BLaER1 treated with 17β-estradiol and CSF1 and Interleukin-3, amounts not matched to agents 10 nM and 100 nM (cell line): ENCODE measurements at regions not wholly inside any gene's neighbourhood (a gene's known extent, or its start where the extent isn't known, plus 50 kb on each side); places are given as distances from the start of the nearest gene placed in this dataset.

Experiments
- H3K27ac ChIP-seq, 11 experiments: shearing (Covaris generic); formaldehyde crosslinking; 2 replicates each; pipeline ENCODE4 v1.8.1; 2022
- H3K27me3 ChIP-seq, 11 experiments: shearing (Covaris generic); formaldehyde crosslinking; 2 replicates each; pipeline ENCODE4 v1.8.1; 2022
- H3K36me3 ChIP-seq, 11 experiments: shearing (Covaris generic); formaldehyde crosslinking; 2 replicates each; pipeline ENCODE4 v1.8.1; 2022
- H3K4me1 ChIP-seq, 10 experiments: shearing (Covaris generic); formaldehyde crosslinking; 2 replicates each; pipeline ENCODE4 v1.8.1; 2022
- H3K4me2 ChIP-seq, 11 experiments: shearing (Covaris generic); formaldehyde crosslinking; 2 replicates each; pipeline ENCODE4 v1.8.1; 2022
- H3K4me3 ChIP-seq, 10 experiments: shearing (Covaris generic); formaldehyde crosslinking; 2 replicates each; pipeline ENCODE4 v1.8.1; 2022
- H3K9ac ChIP-seq, 11 experiments: shearing (Covaris generic); formaldehyde crosslinking; 2 replicates each; pipeline ENCODE4 v1.8.1; 2022
- H3K9me3 ChIP-seq, 11 experiments: shearing (Covaris generic); formaldehyde crosslinking; replicated peaks in 1 of 11; 2 replicates each; pipeline ENCODE4 v1.8.1; 2022
- H4K20me1 ChIP-seq, 11 experiments: shearing (Covaris generic); formaldehyde crosslinking; 2 replicates each; pipeline ENCODE4 v1.8.1; 2022
- Cebpa-rat ChIP-seq, 11 experiments: shearing (Covaris generic); IDR thresholded peaks; 2 replicates each; pipeline ENCODE4 v1.8.1; 2022

- H3K36me3 ChIP-seq = no peaks in the 10 kb centered on the region
- no peaks in the 10 kb centered on the region for H4K20me1 ChIP-seq
- TF ChIP-seq Cebpa-rat (IDR thresholded peaks at IDR 0.05) = no peak
- no peak overlapping the region for H3K4me2 ChIP-seq
- no peaks in the 10 kb centered on the region for H3K4me1 ChIP-seq
- H3K9me3 ChIP-seq = no peaks in the 10 kb centered on the region
- H3K27ac ChIP-seq = no peak overlapping the region
- no peak overlapping the region for H3K4me3 ChIP-seq
- H3K9ac ChIP-seq = no peak overlapping the region
- no peaks in the 10 kb centered on the region for H3K27me3 ChIP-seq
These were observed 255.5 kb downstream of the NEBL start for GRCh38 chr10:20641605-20642004.

GRCh38 chr10:20635570-20635969, 261.5 kb downstream of the NEBL start:
- TF ChIP-seq Cebpa-rat (IDR thresholded peaks at IDR 0.05) = no peak
- no peaks in the 10 kb centered on the region for H3K36me3 ChIP-seq
- H3K27me3 ChIP-seq = no peaks in the 10 kb centered on the region
- no peak overlapping the region for H3K27ac ChIP-seq
- no peak overlapping the region for H3K9ac ChIP-seq
- H3K9me3 ChIP-seq = no peaks in the 10 kb centered on the region
- H3K4me3 ChIP-seq = no peak overlapping the region
- no peaks in the 10 kb centered on the region for H4K20me1 ChIP-seq
- no peak overlapping the region for H3K4me2 ChIP-seq
- H3K4me1 ChIP-seq = no peaks in the 10 kb centered on the region; a peak in 1 of 20 replicates

GRCh38 chr10:20634839-20635238, 262.3 kb downstream of the NEBL start:
- H3K9me3 ChIP-seq = no peaks in the 10 kb centered on the region
- no peaks in the 10 kb centered on the region; a peak in 1 of 20 replicates for H3K4me1 ChIP-seq
- H3K27ac ChIP-seq = no peak overlapping the region
- no peak for TF ChIP-seq Cebpa-rat (IDR thresholded peaks at IDR 0.05)
- no peaks in the 10 kb centered on the region for H4K20me1 ChIP-seq
- no peaks in the 10 kb centered on the region for H3K27me3 ChIP-seq
- no peak overlapping the region for H3K4me2 ChIP-seq
- no peaks in the 10 kb centered on the region for H3K36me3 ChIP-seq
- H3K9ac ChIP-seq = no peak overlapping the region
- no peak overlapping the region for H3K4me3 ChIP-seq

- TF ChIP-seq Cebpa-rat (IDR thresholded peaks at IDR 0.05) = no peak
- H3K27me3 ChIP-seq = no peaks in the 10 kb centered on the region
- no peaks in the 10 kb centered on the region for H4K20me1 ChIP-seq
- no peaks in the 10 kb centered on the region; a peak in 1 of 20 replicates for H3K4me1 ChIP-seq
- no peak overlapping the region for H3K9ac ChIP-seq
- H3K4me2 ChIP-seq = no peak overlapping the region
- H3K36me3 ChIP-seq = no peaks in the 10 kb centered on the region
- H3K9me3 ChIP-seq = no peaks in the 10 kb centered on the region
- no peak overlapping the region for H3K4me3 ChIP-seq
- H3K27ac ChIP-seq = no peak overlapping the region
These were observed 263.4 kb downstream of the NEBL start for GRCh38 chr10:20633714-20634113.

- H3K9me3 ChIP-seq = no peaks in the 10 kb centered on the region
- no peak overlapping the region for H3K4me3 ChIP-seq
- H3K27me3 ChIP-seq = no peaks in the 10 kb centered on the region
- H3K4me1 ChIP-seq = no peaks in the 10 kb centered on the region; a peak in 1 of 20 replicates
- no peaks in the 10 kb centered on the region for H4K20me1 ChIP-seq
- no peak for TF ChIP-seq Cebpa-rat (IDR thresholded peaks at IDR 0.05)
- no peak overlapping the region for H3K9ac ChIP-seq
- no peak overlapping the region for H3K27ac ChIP-seq
- H3K4me2 ChIP-seq = no peak overlapping the region
- no peaks in the 10 kb centered on the region for H3K36me3 ChIP-seq
These were observed 264.4 kb downstream of the NEBL start for GRCh38 chr10:20632696-20633095.

GRCh38 chr10:20631229-20631628, 265.9 kb downstream of the NEBL start:
- Histone ChIP-seq H3K36me3 (no peaks in the 10 kb centered on the region), H3K4me1 (no peaks in the 10 kb centered on the region; a peak in 1 of 20 replicates), H3K27ac (no peak overlapping the region), H3K4me2 (no peak overlapping the region), H3K4me3 (no peak overlapping the region), H3K9ac (no peak overlapping the region), H3K27me3 (no peaks in the 10 kb centered on the region), H4K20me1 (no peaks in the 10 kb centered on the region), H3K9me3 (no peaks in the 10 kb centered on the region)
- no peak for TF ChIP-seq Cebpa-rat (IDR thresholded peaks at IDR 0.05)

- no peaks in the 10 kb centered on the region for H3K9me3 ChIP-seq
- H3K4me1 ChIP-seq = no peaks in the 10 kb centered on the region; a peak in 1 of 20 replicates
- H3K9ac ChIP-seq = no peak overlapping the region
- no peaks in the 10 kb centered on the region for H4K20me1 ChIP-seq
- no peak overlapping the region for H3K4me3 ChIP-seq
- H3K4me2 ChIP-seq = no peak overlapping the region
- H3K27me3 ChIP-seq = no peaks in the 10 kb centered on the region
- no peak overlapping the region for H3K27ac ChIP-seq
- TF ChIP-seq Cebpa-rat (IDR thresholded peaks at IDR 0.05) = no peak
- H3K36me3 ChIP-seq = no peaks in the 10 kb centered on the region
These were observed 266.9 kb downstream of the NEBL start for GRCh38 chr10:20630092-20630643.

- H3K36me3 ChIP-seq = no peaks in the 10 kb centered on the region
- H3K4me2 ChIP-seq = no peak overlapping the region
- no peaks in the 10 kb centered on the region for H3K27me3 ChIP-seq
- no peak overlapping the region for H3K27ac ChIP-seq
- no peak for TF ChIP-seq Cebpa-rat (IDR thresholded peaks at IDR 0.05)
- no peaks in the 10 kb centered on the region; a peak in 1 of 20 replicates for H3K4me1 ChIP-seq
- no peaks in the 10 kb centered on the region for H4K20me1 ChIP-seq
- no peaks in the 10 kb centered on the region for H3K9me3 ChIP-seq
- no peak overlapping the region for H3K9ac ChIP-seq
- no peak overlapping the region for H3K4me3 ChIP-seq
These were observed 269.1 kb downstream of the NEBL start for GRCh38 chr10:20627946-20628507.

- no peak for TF ChIP-seq Cebpa-rat (IDR thresholded peaks at IDR 0.05)
- Histone ChIP-seq H3K27me3 (no peaks in the 10 kb centered on the region), H3K27ac (no peak overlapping the region), H3K36me3 (no peaks in the 10 kb centered on the region), H4K20me1 (no peaks in the 10 kb centered on the region), H3K9me3 (no peaks in the 10 kb centered on the region), H3K9ac (no peak overlapping the region), H3K4me2 (no peak overlapping the region), H3K4me3 (no peak overlapping the region), H3K4me1 (no peaks in the 10 kb centered on the region)
These were observed 270.0 kb downstream of the NEBL start for GRCh38 chr10:20627087-20627486.

GRCh38 chr10:20625868-20626267, 271.2 kb downstream of the NEBL start:
- Histone ChIP-seq H3K4me3 (no peak overlapping the region), H3K4me1 (no peaks in the 10 kb centered on the region), H3K9ac (no peak overlapping the region), H4K20me1 (no peaks in the 10 kb centered on the region), H3K27me3 (no peaks in the 10 kb centered on the region), H3K9me3 (no peaks in the 10 kb centered on the region), H3K36me3 (no peaks in the 10 kb centered on the region), H3K4me2 (no peak overlapping the region), H3K27ac (no peak overlapping the region)
- no peak for TF ChIP-seq Cebpa-rat (IDR thresholded peaks at IDR 0.05)
